HG02678 (cell line): ENCODE measurements at regions not wholly inside any gene's neighbourhood (a gene's known extent, or its start where the extent isn't known, plus 50 kb on each side); places are given as distances from the start of the nearest gene placed in this dataset.
"Not testable (repeated sequence)": the region's sequence is repeated elsewhere in the genome, so short reads cannot be mapped to it uniquely, and the experiment has no call there.

Experiments used
- ATAC-seq: cut with Tn5 transposase; IDR thresholded peaks from one replicate; pipeline ENCODE4 v1.9.1; 2021; ENCODE audit warnings: mild to moderate bottlenecking, moderate library complexity; ENCODE audit not compliant: unreplicated experiment

- ATAC-seq: no peak
These were observed 969.3 kb downstream of the TMTC2 start for GRCh38 chr12:83656004-83656403.

DNA sequence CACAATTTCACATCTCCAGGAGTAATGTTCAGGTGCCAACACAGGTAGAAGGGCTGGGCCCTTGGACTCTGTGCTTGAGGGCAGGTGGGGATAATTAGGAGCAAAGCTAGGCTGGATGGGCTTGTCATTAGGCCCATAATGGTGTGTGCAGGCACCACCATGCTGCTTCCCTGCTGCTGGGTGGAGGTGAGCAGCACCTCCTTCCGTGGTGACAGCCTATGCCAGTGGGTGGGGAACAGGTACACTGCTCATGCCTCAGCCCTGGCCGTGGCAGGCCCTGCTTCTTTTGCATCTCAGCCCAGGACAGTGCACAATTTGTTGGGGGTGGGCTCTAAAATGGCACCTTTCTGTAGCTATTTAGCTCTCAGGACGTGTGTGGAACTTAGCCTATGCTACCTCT lies 955.5 kb downstream of the TMTC2 start:
- no peak for ATAC-seq

DNA sequence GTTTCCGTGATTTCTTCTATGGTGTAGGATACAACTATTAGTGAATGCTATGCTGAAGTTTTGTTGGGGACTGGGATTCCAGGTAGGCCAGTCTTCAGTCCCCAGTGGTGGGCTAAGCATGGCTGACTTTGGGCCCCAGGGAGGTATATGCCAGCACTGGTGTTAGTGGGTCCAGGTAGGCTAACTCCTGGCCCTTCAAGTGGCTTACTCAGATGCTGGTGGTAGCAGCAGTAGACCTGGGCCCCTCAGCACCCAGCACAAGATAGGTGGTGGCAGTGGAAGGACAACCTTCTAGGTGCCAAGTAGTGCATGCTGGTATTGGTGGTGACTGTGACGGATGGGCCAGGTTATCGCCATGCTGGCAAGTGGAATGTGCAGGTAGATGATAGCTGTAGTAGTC lies 955.1 kb downstream of the TMTC2 start:
- ATAC-seq: no peak

DNA sequence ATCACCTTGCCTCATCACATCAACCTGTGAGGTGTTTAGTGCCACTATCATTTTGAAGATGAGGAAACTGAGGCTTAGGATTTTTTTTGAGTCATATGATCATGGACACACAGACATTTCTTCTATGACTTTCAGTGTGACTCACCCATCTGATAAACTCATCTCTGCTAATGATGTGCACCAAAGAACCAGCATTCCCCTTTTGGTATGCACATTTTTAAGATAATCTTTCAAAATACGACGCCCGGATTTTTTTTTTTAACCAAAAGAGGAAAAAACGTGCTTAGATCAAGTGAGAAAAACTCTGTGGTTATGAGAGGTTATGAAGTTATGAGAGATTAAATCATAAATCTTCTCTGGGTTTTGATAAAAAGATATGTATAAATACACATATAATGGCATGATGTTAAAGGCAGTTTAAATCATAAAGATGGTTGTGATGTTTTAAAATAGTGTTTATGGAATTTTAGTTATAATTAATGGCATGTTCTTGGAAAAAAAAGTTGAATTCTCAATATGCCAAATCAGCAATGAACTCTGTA lies 948.1 kb downstream of the TMTC2 start:
- ATAC-seq: no peak

- no peak for ATAC-seq
These were observed 943.8 kb downstream of the TMTC2 start for GRCh38 chr12:83630526-83630925.

GRCh38 chr12:83629931-83630330 lies 943.2 kb downstream of the TMTC2 start:
- no peak for ATAC-seq

DNA sequence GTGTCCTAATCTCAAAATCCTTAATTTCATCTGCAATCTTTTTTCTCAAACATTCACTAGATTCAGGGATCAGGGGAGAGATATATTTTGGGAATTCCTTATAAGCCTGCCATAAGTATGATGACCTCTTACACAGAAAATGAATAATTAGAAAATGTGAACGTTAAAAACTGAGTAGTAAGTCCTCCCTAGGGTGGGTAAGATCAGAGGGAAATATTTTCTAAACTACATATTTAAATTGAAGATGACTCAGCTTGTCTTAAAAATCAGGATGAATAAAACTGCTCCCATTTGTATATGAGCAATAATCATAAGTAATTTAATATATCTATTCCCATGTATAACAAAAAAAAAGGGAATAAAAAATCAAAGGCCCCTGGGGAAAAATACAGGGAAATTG lies 935.5 kb downstream of the TMTC2 start:
- ATAC-seq: no peak

DNA sequence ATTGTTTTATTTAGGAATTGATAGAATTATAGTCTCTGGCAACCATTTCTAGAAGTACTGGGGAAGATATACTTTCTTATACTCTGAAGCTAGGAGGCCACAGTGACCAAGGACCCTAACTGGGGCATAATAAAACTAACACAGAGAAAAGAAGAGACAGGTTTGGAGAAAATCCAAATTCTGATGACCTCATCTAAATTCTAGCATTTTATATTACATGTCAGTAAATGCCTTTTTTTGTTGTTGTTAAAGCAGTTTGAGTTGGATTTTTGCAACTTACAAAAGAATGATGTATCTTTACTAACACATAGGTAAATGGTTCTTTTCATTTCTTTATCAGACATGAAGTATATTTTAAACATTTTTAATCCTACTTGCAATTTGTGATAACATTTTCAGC lies 933.3 kb downstream of the TMTC2 start:
- no peak for ATAC-seq

DNA sequence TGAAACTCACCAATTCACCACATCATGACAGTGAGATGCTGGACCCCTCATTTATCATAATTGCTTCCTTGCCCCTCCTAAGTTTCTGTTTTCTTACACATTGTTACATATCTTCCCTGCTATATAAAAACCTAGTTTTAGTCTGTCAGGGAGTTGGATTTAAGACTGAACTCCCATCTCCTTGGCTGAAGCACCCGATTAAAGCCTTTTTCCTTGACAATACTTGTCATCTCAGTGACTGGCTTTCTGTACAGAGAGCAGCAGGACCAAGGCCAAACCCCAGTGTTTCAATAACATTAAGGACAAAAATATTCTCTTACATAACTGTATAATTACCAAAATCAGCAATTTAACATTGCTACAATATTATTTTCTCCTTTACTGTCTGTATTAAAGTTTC lies 928.4 kb downstream of the TMTC2 start:
- ATAC-seq: no peak

GRCh38 chr12:83613586-83614110 lies 926.9 kb downstream of the TMTC2 start:
- ATAC-seq: no peak

- no peak for ATAC-seq
These were observed 916.4 kb downstream of the TMTC2 start for GRCh38 chr12:83603106-83603505.

GRCh38 chr12:83575326-83575725 lies 888.6 kb downstream of the TMTC2 start:
- no peak for ATAC-seq

DNA sequence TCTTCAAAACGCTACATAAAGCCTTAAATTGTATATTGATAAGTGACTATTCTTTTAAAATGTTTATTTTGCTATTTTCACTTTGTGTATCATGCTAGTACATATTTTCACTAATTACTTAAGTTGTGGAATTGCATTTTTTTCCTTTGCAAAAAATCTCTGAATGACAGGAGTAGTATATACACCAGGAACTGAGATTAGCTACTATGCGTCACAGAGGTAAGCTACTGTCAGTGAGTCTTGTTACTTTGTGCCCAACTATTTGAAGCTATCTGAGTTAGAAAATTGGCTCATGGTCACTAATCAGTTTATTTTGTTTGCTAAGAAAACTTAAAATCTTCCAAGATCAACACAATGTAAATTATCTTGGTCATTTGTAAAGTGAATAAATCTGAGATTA lies 887.4 kb downstream of the TMTC2 start:
- no peak for ATAC-seq

- no peak for ATAC-seq
These were observed 887.0 kb downstream of the TMTC2 start for GRCh38 chr12:83573671-83574070.

- ATAC-seq: no peak
These were observed 872.9 kb downstream of the TMTC2 start for GRCh38 chr12:83559650-83560049.

- ATAC-seq: not testable (repeated sequence)
These were observed 869.3 kb downstream of the TMTC2 start for GRCh38 chr12:83556040-83556439.

- ATAC-seq: no peak
These were observed 854.7 kb downstream of the TMTC2 start for GRCh38 chr12:83541446-83541845.

GRCh38 chr12:83538361-83538965 lies 851.8 kb downstream of the TMTC2 start:
- ATAC-seq: no peak

DNA sequence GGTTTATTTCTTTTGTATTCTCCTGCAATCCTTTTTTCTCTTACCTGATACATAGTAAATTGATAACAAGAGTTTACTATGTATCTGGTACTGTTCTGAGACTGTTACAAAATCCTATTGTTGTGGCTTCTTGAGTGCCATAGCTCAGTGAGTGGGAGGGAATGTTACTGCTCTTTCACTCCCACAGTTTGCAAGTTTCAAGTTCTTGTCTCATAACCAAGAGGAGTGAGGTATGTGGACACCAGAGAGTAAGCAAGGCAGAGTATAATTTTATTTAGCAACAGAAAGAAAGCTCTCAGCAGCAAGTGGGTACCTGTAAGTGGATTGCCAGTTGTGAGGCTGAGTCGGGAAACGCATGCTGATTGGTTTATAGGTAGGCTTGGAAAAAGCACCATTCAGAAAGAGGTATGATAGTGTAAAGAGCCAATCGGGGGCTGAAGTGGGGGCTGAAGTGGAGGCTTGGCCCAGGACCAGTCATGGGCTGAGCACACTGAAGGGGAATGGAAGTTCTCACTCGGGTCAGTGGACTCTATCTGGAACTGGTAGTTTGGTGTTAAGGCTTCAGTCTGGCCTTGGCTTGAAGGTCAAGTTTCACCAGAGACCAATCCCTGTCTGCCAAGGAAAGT lies 850.8 kb downstream of the TMTC2 start:
- no peak for ATAC-seq

GRCh38 chr12:83536496-83536895 lies 849.8 kb downstream of the TMTC2 start:
- ATAC-seq: no peak

- ATAC-seq: no peak
These were observed 841.9 kb downstream of the TMTC2 start for GRCh38 chr12:83528571-83528970.

DNA sequence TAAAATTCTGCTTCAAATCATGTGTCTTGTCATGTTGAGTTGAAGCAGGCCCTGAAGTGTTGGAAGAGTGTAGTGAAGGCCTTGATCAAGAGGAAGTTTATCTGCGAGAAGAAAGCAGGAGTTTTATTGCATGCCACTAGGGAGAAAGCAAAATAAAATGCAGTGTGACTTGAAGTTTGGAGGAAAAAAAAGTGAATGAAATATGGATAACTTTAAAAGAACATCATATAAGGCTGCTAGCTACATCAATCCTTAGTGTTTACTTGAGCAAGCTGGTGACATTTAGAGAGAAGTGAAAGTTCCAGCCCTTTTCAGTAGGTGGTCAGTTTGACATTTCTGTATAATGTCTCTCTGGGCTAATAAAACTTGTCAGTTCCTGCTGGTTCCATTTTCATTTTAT lies 841.1 kb downstream of the TMTC2 start:
- no peak for ATAC-seq
